NCI-H187 treated with DMSO at 0.1 percent for 48 hours (cell line): ENCODE measurements at regions not wholly inside any gene's neighbourhood (a gene's known extent, or its start where the extent isn't known, plus 50 kb on each side); places are given as distances from the start of the nearest gene placed in this dataset.
"Not testable (repeated sequence)": the region's sequence is repeated elsewhere in the genome, so short reads cannot be mapped to it uniquely, and the experiment has no call there.

Experiments
- DNase-seq: peaks from one replicate; lab custom pipeline; 2025; lab: John Stamatoyannopoulos, UW

- no peak for DNase-seq
Measured at GRCh38 chr4:106869551-106869950, 166.6 kb downstream of the DKK2 start.

- no peak for DNase-seq
Measured at GRCh38 chr4:106868381-106869035, 167.6 kb downstream of the DKK2 start.

- no peak for DNase-seq
Measured at GRCh38 chr4:106864231-106864630, 171.9 kb downstream of the DKK2 start.

GRCh38 chr4:106854569-106855351, 181.4 kb downstream of the DKK2 start:
- DNase-seq = no peak

- no peak for DNase-seq
Measured at GRCh38 chr4:106852426-106852825, 183.7 kb downstream of the DKK2 start.

- no peak for DNase-seq
Measured at GRCh38 chr4:106851726-106852125, 184.4 kb downstream of the DKK2 start.

- no peak for DNase-seq
Measured at GRCh38 chr4:106850691-106851090, 185.4 kb downstream of the DKK2 start.

- DNase-seq = no peak
Measured at GRCh38 chr4:106835919-106836318, 200.2 kb downstream of the DKK2 start.

- no peak for DNase-seq
Measured at GRCh38 chr4:106830879-106831278, 205.2 kb downstream of the DKK2 start.

- no peak for DNase-seq
Measured at GRCh38 chr4:106818764-106819163, 217.3 kb downstream of the DKK2 start.

GRCh38 chr4:106816496-106816895, 219.6 kb downstream of the DKK2 start:
- DNase-seq = no peak

- no peak for DNase-seq
Measured at GRCh38 chr4:106810122-106810521, 226.0 kb downstream of the DKK2 start.

- no peak for DNase-seq
Measured at GRCh38 chr4:106809076-106809475, 227.0 kb downstream of the DKK2 start.

- no peak for DNase-seq
Measured at GRCh38 chr4:106806158-106806797, 229.8 kb downstream of the DKK2 start.

GRCh38 chr4:106803083-106803482, 233.0 kb downstream of the DKK2 start:
- DNase-seq = no peak

- DNase-seq = no peak
Measured at GRCh38 chr4:106801386-106801785, 234.7 kb downstream of the DKK2 start.

- no peak for DNase-seq
Measured at GRCh38 chr4:106796876-106797275, 239.2 kb downstream of the DKK2 start.

- DNase-seq = no peak
Measured at GRCh38 chr4:106795326-106795725, 240.8 kb downstream of the DKK2 start.

GRCh38 chr4:106793933-106794332, 242.2 kb downstream of the DKK2 start:
- no peak for DNase-seq

GRCh38 chr4:106775636-106776035, 260.5 kb downstream of the DKK2 start:
- DNase-seq = no peak

GRCh38 chr4:106774055-106774454, 262.1 kb downstream of the DKK2 start:
- not testable (repeated sequence) for DNase-seq

- DNase-seq = no peak
Measured at GRCh38 chr4:106773076-106773905, 262.8 kb downstream of the DKK2 start.
